Thyroid gland (tissue), 4 donors: ENCODE measurements at regions not wholly inside any gene's neighbourhood (a gene's known extent, or its start where the extent isn't known, plus 50 kb on each side); places are given as distances from the start of the nearest gene placed in this dataset.

Experiments used
- DNase-seq, 2 donors: peaks; one replicate each; pipeline ENCODE4 v3.0.0-alpha.2; 2019
- H3K27ac ChIP-seq, 3 donors: fragments of 200-600 bp; sonication (generic); 1 replicate in 2 of 3; 2 replicates in 1 of 3; pipeline ENCODE4 v1.5.1; 2016 to 2019; ENCODE audit warnings: mild to moderate bottlenecking in 1 of 3, moderate library complexity in 1 of 3
- H3K27me3 ChIP-seq: fragments of 200-600 bp; sonication (generic); one replicate; pipeline ENCODE4 v1.5.1; 2019
- H3K36me3 ChIP-seq, 2 donors: fragments of 200-600 bp; sonication (generic); one replicate each; pipeline ENCODE4 v1.5.1; 2016 to 2019
- H3K4me1 ChIP-seq, 2 donors: fragments of 200-600 bp; sonication (generic); one replicate each; pipeline ENCODE4 v1.5.1; 2017 to 2019
- H3K4me3 ChIP-seq, 3 donors: fragments of 200-600 bp; sonication (generic); replicated peaks in 1 of 3; 1 replicate in 2 of 3; 2 replicates in 1 of 3; pipeline ENCODE4 v1.5.1; 2016; ENCODE audit warnings: mild to moderate bottlenecking in 1 of 3
- H3K9me3 ChIP-seq: fragments of 200-600 bp; sonication (generic); one replicate; pipeline ENCODE4 v1.5.1; 2017
- POLR2A ChIP-seq, 2 donors: fragments of 450-650 bp; IDR thresholded peaks; one replicate each; pipeline ENCODE4 v1.6.1; 2017; ENCODE audit warnings: antibody characterized with exemption in 2 of 2, mild to moderate bottlenecking in 2 of 2, moderate library complexity in 1 of 2
- WGBS, 2 donors: methylation state at CpG; one replicate each; pipeline ENCODE4 v1.1.5; 2017; 5-methylcytosine and 5-hydroxymethylcytosine counted together
- intact Hi-C: fragments of 100-400 bp; cut with DNase I; formaldehyde crosslinking; loops from one replicate; pipeline ENCODE4 v1.15.1; 2023
- TF ChIP-seq, protein P1 (sequence below), 6 experiments: fragments of 200-600 bp in 3 of 6; fragments of 450-650 bp in 3 of 6; sonication (generic) in 3 of 6; IDR thresholded peaks; one replicate each; pipeline ENCODE4 v1.5.1; 2016 to 2019; ENCODE audit warnings: antibody characterized with exemption in 6 of 6, mild to moderate bottlenecking in 2 of 6, inconsistent platforms in 1 of 6, moderate library complexity in 1 of 6

GRCh38 chr17:68661265-68662036 lies 60.3 kb upstream of the FAM20A start:
- Histone ChIP-seq H3K9me3 (no peaks in the 10 kb centered on the region), H3K4me3 (no peak overlapping the region), H3K4me1 (peaks cover 0 to 8% of the 10 kb centered on the region in 2 donors), H3K27ac (no peak overlapping the region), H3K27me3 (no peaks in the 10 kb centered on the region), H3K36me3 (no peaks in the 10 kb centered on the region)
- WGBS, 2 donors = 77 to 90% methylated on average over 3 of the region's 3 CpGs
- TF ChIP-seq, protein P1, sequence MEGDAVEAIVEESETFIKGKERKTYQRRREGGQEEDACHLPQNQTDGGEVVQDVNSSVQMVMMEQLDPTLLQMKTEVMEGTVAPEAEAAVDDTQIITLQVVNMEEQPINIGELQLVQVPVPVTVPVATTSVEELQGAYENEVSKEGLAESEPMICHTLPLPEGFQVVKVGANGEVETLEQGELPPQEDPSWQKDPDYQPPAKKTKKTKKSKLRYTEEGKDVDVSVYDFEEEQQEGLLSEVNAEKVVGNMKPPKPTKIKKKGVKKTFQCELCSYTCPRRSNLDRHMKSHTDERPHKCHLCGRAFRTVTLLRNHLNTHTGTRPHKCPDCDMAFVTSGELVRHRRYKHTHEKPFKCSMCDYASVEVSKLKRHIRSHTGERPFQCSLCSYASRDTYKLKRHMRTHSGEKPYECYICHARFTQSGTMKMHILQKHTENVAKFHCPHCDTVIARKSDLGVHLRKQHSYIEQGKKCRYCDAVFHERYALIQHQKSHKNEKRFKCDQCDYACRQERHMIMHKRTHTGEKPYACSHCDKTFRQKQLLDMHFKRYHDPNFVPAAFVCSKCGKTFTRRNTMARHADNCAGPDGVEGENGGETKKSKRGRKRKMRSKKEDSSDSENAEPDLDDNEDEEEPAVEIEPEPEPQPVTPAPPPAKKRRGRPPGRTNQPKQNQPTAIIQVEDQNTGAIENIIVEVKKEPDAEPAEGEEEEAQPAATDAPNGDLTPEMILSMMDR (IDR thresholded peaks at IDR 0.05) = no peak
- TF ChIP-seq POLR2A (IDR thresholded peaks at IDR 0.05) = no peak
- intact Hi-C loops = no loop called here
- DNase-seq = no peak

DNA sequence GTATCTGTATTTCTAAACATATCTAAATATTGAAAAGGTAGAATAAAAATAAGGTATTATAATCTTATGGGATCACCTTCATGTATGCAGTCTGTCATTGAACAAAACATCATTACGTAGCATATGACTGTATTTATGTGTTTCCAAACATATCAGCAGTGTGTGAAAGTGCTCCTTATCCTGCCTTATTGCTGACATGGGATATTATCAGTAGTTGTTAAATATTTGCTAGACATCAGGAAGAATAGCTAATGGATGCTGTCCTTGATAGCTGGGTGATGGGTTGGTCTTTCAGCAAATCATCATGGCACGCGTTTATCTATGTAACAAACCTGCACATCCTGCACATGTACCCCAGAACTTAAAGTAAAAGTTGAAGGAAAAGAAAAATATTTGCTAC lies 59.1 kb upstream of the FAM20A start:
- TF ChIP-seq, protein P1 (IDR thresholded peaks at IDR 0.05) = no peak
- no peak for TF ChIP-seq POLR2A (IDR thresholded peaks at IDR 0.05)
- Histone ChIP-seq H3K27me3 (no peaks in the 10 kb centered on the region), H3K4me1 (peaks cover 0 to 8% of the 10 kb centered on the region in 2 donors), H3K27ac (no peak overlapping the region), H3K9me3 (no peaks in the 10 kb centered on the region), H3K4me3 (no peak overlapping the region), H3K36me3 (no peaks in the 10 kb centered on the region)
- DNase-seq = no peak
- WGBS, 2 donors = 95 to 96% methylated on average over 3 of the region's 3 CpGs
- intact Hi-C loops = no loop called here

- no peak for TF ChIP-seq POLR2A (IDR thresholded peaks at IDR 0.05)
- TF ChIP-seq, protein P1 (IDR thresholded peaks at IDR 0.05) = no peak
- intact Hi-C loops = no loop called here
These were observed 58.0 kb upstream of the FAM20A start for GRCh38 chr17:68658999-68659780.

DNA sequence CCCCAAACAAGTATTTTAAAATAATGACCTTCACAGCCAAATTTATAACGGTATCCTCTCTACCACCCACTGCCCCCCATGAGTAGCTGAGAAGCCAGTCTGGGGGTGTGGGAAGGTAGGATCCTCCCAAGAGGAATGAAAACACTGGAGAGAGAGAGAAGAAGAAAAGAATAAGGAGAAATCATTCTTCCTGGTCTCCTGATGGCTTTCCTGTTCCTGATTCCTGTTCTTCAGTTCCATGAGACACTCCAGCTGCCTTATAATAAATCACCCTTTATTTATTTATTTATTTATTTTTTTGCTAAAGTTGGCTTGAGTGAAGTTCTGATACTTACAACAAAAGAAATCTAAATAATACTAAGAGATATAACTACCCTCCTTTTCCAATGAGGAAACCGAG lies 56.4 kb upstream of the FAM20A start:
- Histone ChIP-seq H3K27me3 (no peaks in the 10 kb centered on the region), H3K4me3 (no peak overlapping the region), H3K27ac (peak overlapping the region in 1 of 3 donors; percentile 62), H3K4me1 (peaks cover 0 to 8% of the 10 kb centered on the region in 2 donors), H3K9me3 (no peaks in the 10 kb centered on the region), H3K36me3 (no peaks in the 10 kb centered on the region)
- DNase-seq = no peak
- 76 to 85% methylated on average over 2 of the region's 2 CpGs for WGBS, 2 donors
- TF ChIP-seq, protein P1 (IDR thresholded peaks at IDR 0.05) = no peak
- TF ChIP-seq POLR2A (IDR thresholded peaks at IDR 0.05) = no peak
- intact Hi-C loops = no loop called here

More at GRCh38 chr17:68658999-68659780, 58.0 kb upstream of the FAM20A start:
- H3K36me3 ChIP-seq = no peaks in the 10 kb centered on the region
- DNase-seq = no peak
- peaks cover 0 to 8% of the 10 kb centered on the region in 2 donors for H3K4me1 ChIP-seq
- no peaks in the 10 kb centered on the region for H3K27me3 ChIP-seq
- no peaks in the 10 kb centered on the region for H3K9me3 ChIP-seq
- H3K27ac ChIP-seq = no peak overlapping the region
- H3K4me3 ChIP-seq = no peak overlapping the region
- 79 to 82% methylated on average over 7 of the region's 7 CpGs for WGBS, 2 donors

GRCh38 chr17:68657166-68657565 lies 56.0 kb upstream of the FAM20A start:
- Histone ChIP-seq H3K9me3 (no peaks in the 10 kb centered on the region), H3K27ac (peak overlapping the region in 1 of 3 donors; percentile 62), H3K27me3 (no peaks in the 10 kb centered on the region), H3K36me3 (no peaks in the 10 kb centered on the region), H3K4me1 (peaks cover 0 to 8% of the 10 kb centered on the region in 2 donors), H3K4me3 (no peak overlapping the region)
- TF ChIP-seq, protein P1 (IDR thresholded peaks at IDR 0.05) = no peak
- TF ChIP-seq POLR2A (IDR thresholded peaks at IDR 0.05) = peak in 1 of 2 donors; percentile 19
- DNase-seq = peak in 1 of 2 donors; percentile 12
- intact Hi-C loops = no loop called here
- WGBS, 2 donors = 61 to 70% methylated on average over 4 of the region's 4 CpGs
